Activated T-cell treated with anti-CD3 and anti-CD28 coated beads, Interleukin-2, amount 50 U/mL, for 72 hours (primary cell): ENCODE measurements at regions not wholly inside any gene's neighbourhood (a gene's known extent, or its start where the extent isn't known, plus 50 kb on each side); places are given as distances from the start of the nearest gene placed in this dataset.
A peak's percentile ranks its signal among the peaks of the same experiment; 100 is the strongest.

Experiments
- ATAC-seq, 2 donors: fragments of 150-1000 bp; cut with Tn5 transposase; replicated peaks in 1 of 2; 2 replicates each; pipeline ENCODE4 v1.10.0; 2021; ENCODE audit warnings: moderate library complexity in 2 of 2, mild to moderate bottlenecking in 1 of 2
- DNase-seq, 2 donors: peaks; one replicate each; pipeline ENCODE4 v3.0.0; 2021 to 2022; ENCODE audit warnings: mixed read lengths in 1 of 2
- H3K27ac Mint-ChIP-seq: one replicate; pipeline ENCODE4 v1.8.0; 2022; ENCODE audit warnings: mild to moderate bottlenecking, moderate library complexity, mixed read lengths
- H3K27me3 Mint-ChIP-seq: one replicate; pipeline ENCODE4 v1.8.0; 2022; ENCODE audit warnings: low read depth, mixed read lengths
- H3K36me3 Mint-ChIP-seq, 2 donors: one replicate each; pipeline ENCODE4 v1.8.0; 2022; ENCODE audit warnings: mixed read lengths in 2 of 2, mild to moderate bottlenecking in 1 of 2; ENCODE audit not compliant: insufficient read depth in 2 of 2
- H3K4me1 Mint-ChIP-seq: one replicate; pipeline ENCODE4 v1.8.0; 2022; ENCODE audit warnings: low read depth, mixed read lengths
- H3K4me3 Mint-ChIP-seq, 2 donors: one replicate each; pipeline ENCODE4 v1.8.0; 2022; ENCODE audit warnings: mild to moderate bottlenecking in 2 of 2, mixed read lengths in 2 of 2, moderate library complexity in 2 of 2
- H3K9me3 Mint-ChIP-seq, 2 donors: one replicate each; pipeline ENCODE4 v1.8.0; 2022; ENCODE audit warnings: mixed read lengths in 2 of 2

- ATAC-seq (no peak), DNase-seq (no peak)
- Mint-ChIP-seq H3K4me1 (no peaks in the 10 kb centered on the region), H3K4me3 (no peak overlapping the region), H3K27me3 (peaks cover 6% of the 10 kb centered on the region), H3K27ac (no peak overlapping the region), H3K9me3 (peaks cover 3 to 4% of the 10 kb centered on the region in 2 donors), H3K36me3 (no peaks in the 10 kb centered on the region)
Measured at GRCh38 chr4:159516556-159517140, 413.8 kb downstream of the RAPGEF2 start.

- Mint-ChIP-seq H3K9me3 (peaks cover 0 to 3% of the 10 kb centered on the region in 2 donors), H3K4me1 (no peaks in the 10 kb centered on the region), H3K27ac (no peak overlapping the region), H3K4me3 (no peak overlapping the region), H3K36me3 (peaks cover 0 to 3% of the 10 kb centered on the region in 2 donors), H3K27me3 (peaks cover 6% of the 10 kb centered on the region)
- ATAC-seq (no peak), DNase-seq (no peak)
Measured at GRCh38 chr4:159520074-159520473, 417.2 kb downstream of the RAPGEF2 start.

GRCh38 chr4:159526172-159526571 lies 423.3 kb downstream of the RAPGEF2 start:
- DNase-seq, result no peak
- Mint-ChIP-seq H3K4me3 (no peak overlapping the region), H3K27me3 (no peaks in the 10 kb centered on the region), H3K27ac (no peak overlapping the region), H3K36me3 (peaks cover 0 to 3% of the 10 kb centered on the region in 2 donors), H3K4me1 (no peaks in the 10 kb centered on the region), H3K9me3 (peaks cover 1 to 7% of the 10 kb centered on the region in 2 donors)
- ATAC-seq, result no peak

GRCh38 chr4:159534655-159535054 lies 431.8 kb downstream of the RAPGEF2 start:
- DNase-seq (no peak), ATAC-seq (no peak)
- H3K27me3 Mint-ChIP-seq, result no peaks in the 10 kb centered on the region
- H3K36me3 Mint-ChIP-seq, result peaks cover 1 to 5% of the 10 kb centered on the region in 2 donors
- H3K27ac Mint-ChIP-seq, result no peak overlapping the region
- H3K4me3 Mint-ChIP-seq, result no peak overlapping the region
- peaks cover 16 to 22% of the 10 kb centered on the region in 2 donors for H3K9me3 Mint-ChIP-seq
- no peaks in the 10 kb centered on the region for H3K4me1 Mint-ChIP-seq

GRCh38 chr4:159538556-159538955 lies 435.7 kb downstream of the RAPGEF2 start:
- peaks cover 11 to 17% of the 10 kb centered on the region in 2 donors for H3K9me3 Mint-ChIP-seq
- no peak overlapping the region for H3K27ac Mint-ChIP-seq
- no peaks in the 10 kb centered on the region for H3K4me1 Mint-ChIP-seq
- no peak for DNase-seq
- ATAC-seq, result no peak
- no peaks in the 10 kb centered on the region for H3K27me3 Mint-ChIP-seq
- H3K4me3 Mint-ChIP-seq, result no peak overlapping the region
- H3K36me3 Mint-ChIP-seq, result peaks cover 1 to 5% of the 10 kb centered on the region in 2 donors

GRCh38 chr4:159540038-159540437 lies 437.2 kb downstream of the RAPGEF2 start:
- Mint-ChIP-seq H3K4me1 (no peaks in the 10 kb centered on the region), H3K4me3 (no peak overlapping the region)
- DNase-seq, result no peak

GRCh38 chr4:159540501-159540900 lies 437.6 kb downstream of the RAPGEF2 start:
- Mint-ChIP-seq H3K27ac (no peak overlapping the region), H3K27me3 (no peaks in the 10 kb centered on the region), H3K4me3 (no peak overlapping the region), H3K9me3 (peaks cover 7 to 14% of the 10 kb centered on the region in 2 donors), H3K36me3 (peaks cover 1 to 5% of the 10 kb centered on the region in 2 donors), H3K4me1 (no peaks in the 10 kb centered on the region)
- no peak for DNase-seq
- no peak for ATAC-seq

More at GRCh38 chr4:159540038-159540437, 437.2 kb downstream of the RAPGEF2 start:
- H3K36me3 Mint-ChIP-seq, result peaks cover 1 to 5% of the 10 kb centered on the region in 2 donors
- peaks cover 10 to 14% of the 10 kb centered on the region in 2 donors for H3K9me3 Mint-ChIP-seq
- H3K27me3 Mint-ChIP-seq, result no peaks in the 10 kb centered on the region
- no peak for ATAC-seq
- no peak overlapping the region for H3K27ac Mint-ChIP-seq

- Mint-ChIP-seq H3K4me3 (no peak overlapping the region), H3K27me3 (no peaks in the 10 kb centered on the region), H3K4me1 (no peaks in the 10 kb centered on the region), H3K27ac (no peak overlapping the region), H3K9me3 (peaks cover 6 to 11% of the 10 kb centered on the region in 2 donors), H3K36me3 (peaks cover 1 to 5% of the 10 kb centered on the region in 2 donors)
- no peak for ATAC-seq
- DNase-seq, result no peak
Measured at GRCh38 chr4:159541143-159541542, 438.3 kb downstream of the RAPGEF2 start.

- Mint-ChIP-seq H3K4me3 (no peak overlapping the region), H3K9me3 (no peaks in the 10 kb centered on the region), H3K27ac (no peak overlapping the region), H3K36me3 (no peaks in the 10 kb centered on the region), H3K27me3 (no peaks in the 10 kb centered on the region), H3K4me1 (no peaks in the 10 kb centered on the region)
- ATAC-seq, result no peak
- DNase-seq, result no peak
Measured at GRCh38 chr4:159542296-159542695, 439.4 kb downstream of the RAPGEF2 start.

- DNase-seq (no peak), ATAC-seq (no peak)
- no peaks in the 10 kb centered on the region for H3K27me3 Mint-ChIP-seq
- H3K9me3 Mint-ChIP-seq, result no peaks in the 10 kb centered on the region
- H3K4me1 Mint-ChIP-seq, result no peaks in the 10 kb centered on the region
- no peaks in the 10 kb centered on the region for H3K36me3 Mint-ChIP-seq
- no peak overlapping the region for H3K4me3 Mint-ChIP-seq
- no peak overlapping the region for H3K27ac Mint-ChIP-seq
Measured at GRCh38 chr4:159543831-159544230, 441.0 kb downstream of the RAPGEF2 start.

- Mint-ChIP-seq H3K4me3 (no peak overlapping the region), H3K4me1 (no peaks in the 10 kb centered on the region), H3K27me3 (no peaks in the 10 kb centered on the region), H3K9me3 (no peaks in the 10 kb centered on the region), H3K27ac (no peak overlapping the region), H3K36me3 (no peaks in the 10 kb centered on the region)
- DNase-seq, result no peak
- ATAC-seq, result peak in 1 of 2 donors; percentile 39
Measured at GRCh38 chr4:159545556-159545955, 442.7 kb downstream of the RAPGEF2 start.

GRCh38 chr4:159547645-159548308 lies 444.9 kb downstream of the RAPGEF2 start:
- no peak for DNase-seq
- H3K27ac Mint-ChIP-seq, result no peak overlapping the region
- no peak overlapping the region for H3K4me3 Mint-ChIP-seq
- no peaks in the 10 kb centered on the region for H3K9me3 Mint-ChIP-seq
- H3K36me3 Mint-ChIP-seq, result no peaks in the 10 kb centered on the region
- no peaks in the 10 kb centered on the region for H3K27me3 Mint-ChIP-seq
- no peak for ATAC-seq
- H3K4me1 Mint-ChIP-seq, result no peaks in the 10 kb centered on the region

- no peak overlapping the region for H3K4me3 Mint-ChIP-seq
- H3K9me3 Mint-ChIP-seq, result no peaks in the 10 kb centered on the region
- DNase-seq (no peak), ATAC-seq (no peak)
- no peaks in the 10 kb centered on the region for H3K27me3 Mint-ChIP-seq
- no peaks in the 10 kb centered on the region for H3K36me3 Mint-ChIP-seq
- no peak overlapping the region for H3K27ac Mint-ChIP-seq
- no peaks in the 10 kb centered on the region for H3K4me1 Mint-ChIP-seq
Measured at GRCh38 chr4:159549098-159549518, 446.2 kb downstream of the RAPGEF2 start.

- no peak overlapping the region for H3K4me3 Mint-ChIP-seq
- ATAC-seq (no peak), DNase-seq (no peak)
- H3K36me3 Mint-ChIP-seq, result no peaks in the 10 kb centered on the region
- no peaks in the 10 kb centered on the region for H3K4me1 Mint-ChIP-seq
- no peaks in the 10 kb centered on the region for H3K27me3 Mint-ChIP-seq
- no peak overlapping the region for H3K27ac Mint-ChIP-seq
- H3K9me3 Mint-ChIP-seq, result no peaks in the 10 kb centered on the region
Measured at GRCh38 chr4:159551281-159551680, 448.4 kb downstream of the RAPGEF2 start.
